Sigmoid colon (tissue), 3 donors: ENCODE measurements at regions not wholly inside any gene's neighbourhood (a gene's known extent, or its start where the extent isn't known, plus 50 kb on each side); places are given as distances from the start of the nearest gene placed in this dataset.

Experiments
- CTCF ChIP-seq, 4 experiments: fragments of 450-650 bp in 3 of 4; fragments of 200-600 bp in 1 of 4; IDR thresholded peaks; one replicate each; pipeline ENCODE4 v1.5.1; 2016 to 2019; ENCODE audit warnings: antibody characterized with exemption in 4 of 4, mild to moderate bottlenecking in 3 of 4, moderate library complexity in 2 of 4
- POLR2A ChIP-seq, 2 donors: fragments of 450-650 bp; IDR thresholded peaks; one replicate each; pipeline ENCODE4 v1.6.1; 2016; ENCODE audit warnings: antibody characterized with exemption in 2 of 2, mild to moderate bottlenecking in 2 of 2, moderate library complexity in 2 of 2

- no peak for TF ChIP-seq POLR2A (IDR thresholded peaks at IDR 0.05)
- TF ChIP-seq CTCF (IDR thresholded peaks at IDR 0.05), result no peak
Observed at GRCh38 chr10:3263082-3263481, 90.5 kb upstream of the PITRM1 start.
